MCF 10A (cell line): ENCODE measurements at regions not wholly inside any gene's neighbourhood (a gene's known extent, or its start where the extent isn't known, plus 50 kb on each side); places are given as distances from the start of the nearest gene placed in this dataset.

Experiments used
- BruUV-seq: library from RNA; stranded (reverse); fragments of 400-500 nt; replicated peaks from 2 replicates; lab custom pipeline; 2021; lab: Mats Ljungman, UMichigan
- CTCF ChIA-PET: fragments of 300-600 bp; sonication (Branson Sonifier 250); formaldehyde crosslinking; extraction: SDS; loops from one replicate; lab custom pipeline; 2021; ENCODE audit warnings: antibody characterized with exemption, inconsistent platforms; lab: Yijun Ruan, JAX
- POLR2A ChIA-PET: fragments of 300-600, 350-650 bp; sonication (Branson Sonifier 250); formaldehyde crosslinking; extraction: SDS; loops from one replicate; lab custom pipeline; 2020; ENCODE audit warnings: antibody characterized with exemption, inconsistent platforms; lab: Yijun Ruan, JAX
- DNase-seq: peaks from one replicate; pipeline ENCODE4 v3.0.0-alpha.2; 2018; ENCODE audit not compliant: unreplicated experiment
- H3K27ac Mint-ChIP-seq: one replicate; pipeline ENCODE4 v1.8.0; 2022; ENCODE audit warnings: mild to moderate bottlenecking, low read depth, mixed read lengths; ENCODE audit not compliant: unreplicated experiment
- H3K27me3 Mint-ChIP-seq: one replicate; pipeline ENCODE4 v1.8.0; 2022; ENCODE audit warnings: mixed read lengths; ENCODE audit not compliant: insufficient read depth, unreplicated experiment
- H3K36me3 Mint-ChIP-seq: one replicate; pipeline ENCODE4 v1.8.0; 2022; ENCODE audit warnings: mild to moderate bottlenecking, moderate library complexity, mixed read lengths; ENCODE audit not compliant: insufficient read depth, unreplicated experiment
- H3K4me1 Mint-ChIP-seq: one replicate; pipeline ENCODE4 v1.8.0; 2022; ENCODE audit warnings: mixed read lengths; ENCODE audit not compliant: insufficient read depth, unreplicated experiment
- H3K4me3 Mint-ChIP-seq: one replicate; pipeline ENCODE4 v1.8.0; 2022; ENCODE audit warnings: mild to moderate bottlenecking, moderate library complexity, mixed read lengths; ENCODE audit not compliant: unreplicated experiment
- H3K9me3 Mint-ChIP-seq: one replicate; pipeline ENCODE4 v1.8.0; 2022; ENCODE audit warnings: mixed read lengths; ENCODE audit not compliant: unreplicated experiment
- intact Hi-C: fragments of 100-400 bp; cut with micrococcal nuclease; formaldehyde crosslinking; loops from 2 replicates; pipeline ENCODE4 v1.14.1; 2022
- TF ChIP-seq, protein P1 (sequence below): fragments of 200-600 bp; IDR thresholded peaks from one replicate; pipeline ENCODE4 v1.8.0; 2022; ENCODE audit warnings: antibody characterized with exemption, mild to moderate bottlenecking; ENCODE audit not compliant: unreplicated experiment

DNA sequence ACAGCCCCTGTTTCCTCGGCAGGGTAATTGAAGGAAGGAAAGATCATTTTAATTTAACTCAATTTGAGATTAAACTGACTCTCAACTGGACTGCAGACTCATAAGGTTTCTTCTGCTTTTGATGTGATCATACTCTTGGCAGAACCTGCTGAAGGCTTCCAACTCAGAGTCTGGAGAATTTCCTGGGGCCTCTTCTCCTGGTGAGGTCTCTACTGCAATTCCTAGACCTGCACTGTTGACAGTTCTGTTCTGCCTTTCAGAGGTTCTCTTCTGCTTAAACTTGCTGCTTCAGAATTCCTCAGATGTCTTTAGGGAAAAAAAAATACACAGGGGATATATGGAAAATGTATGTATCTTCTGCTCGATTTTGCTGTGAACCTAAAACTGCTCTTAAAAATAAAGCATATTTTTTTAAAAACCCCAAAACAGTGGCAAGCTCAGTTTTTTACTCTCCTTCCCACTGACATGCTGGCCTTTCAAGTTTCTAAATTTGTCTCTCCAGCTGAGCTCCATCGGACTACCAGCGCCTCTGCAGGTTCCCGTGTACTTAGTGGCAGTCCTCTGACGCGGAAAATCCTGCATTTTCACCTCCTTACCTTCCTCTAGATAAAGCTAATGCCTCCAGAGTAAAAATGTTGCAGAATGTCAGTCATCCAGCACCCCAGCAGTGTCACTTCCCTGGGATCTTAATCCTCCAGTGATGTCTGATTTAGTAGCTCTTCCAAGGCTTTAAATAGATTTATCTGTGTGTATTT lies 733.5 kb upstream of the SGCG start:
- intact Hi-C loops = no loop called here
- POLR2A ChIA-PET = interaction anchor here (1.0 kb wide), 1 partner anchor 11 kb away, joined by 3 read pairs; no protein-coding TSS in a partner anchor
- BruUV-seq = no TSS peak
- no peak overlapping the region for H3K27ac Mint-ChIP-seq
- H3K4me1 Mint-ChIP-seq = peaks cover 9% of the 10 kb centered on the region
- no peaks in the 10 kb centered on the region for H3K36me3 Mint-ChIP-seq
- TF ChIP-seq, protein P1, sequence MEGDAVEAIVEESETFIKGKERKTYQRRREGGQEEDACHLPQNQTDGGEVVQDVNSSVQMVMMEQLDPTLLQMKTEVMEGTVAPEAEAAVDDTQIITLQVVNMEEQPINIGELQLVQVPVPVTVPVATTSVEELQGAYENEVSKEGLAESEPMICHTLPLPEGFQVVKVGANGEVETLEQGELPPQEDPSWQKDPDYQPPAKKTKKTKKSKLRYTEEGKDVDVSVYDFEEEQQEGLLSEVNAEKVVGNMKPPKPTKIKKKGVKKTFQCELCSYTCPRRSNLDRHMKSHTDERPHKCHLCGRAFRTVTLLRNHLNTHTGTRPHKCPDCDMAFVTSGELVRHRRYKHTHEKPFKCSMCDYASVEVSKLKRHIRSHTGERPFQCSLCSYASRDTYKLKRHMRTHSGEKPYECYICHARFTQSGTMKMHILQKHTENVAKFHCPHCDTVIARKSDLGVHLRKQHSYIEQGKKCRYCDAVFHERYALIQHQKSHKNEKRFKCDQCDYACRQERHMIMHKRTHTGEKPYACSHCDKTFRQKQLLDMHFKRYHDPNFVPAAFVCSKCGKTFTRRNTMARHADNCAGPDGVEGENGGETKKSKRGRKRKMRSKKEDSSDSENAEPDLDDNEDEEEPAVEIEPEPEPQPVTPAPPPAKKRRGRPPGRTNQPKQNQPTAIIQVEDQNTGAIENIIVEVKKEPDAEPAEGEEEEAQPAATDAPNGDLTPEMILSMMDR = no peak
- H3K27me3 Mint-ChIP-seq = no peaks in the 10 kb centered on the region
- no peak for DNase-seq
- H3K9me3 Mint-ChIP-seq = peaks cover 7% of the 10 kb centered on the region
- no peak overlapping the region for H3K4me3 Mint-ChIP-seq
- CTCF ChIA-PET = interaction anchor here (0.6 kb wide), 1 partner anchor 648 kb away, joined by 3 read pairs; no protein-coding TSS in a partner anchor

DNA sequence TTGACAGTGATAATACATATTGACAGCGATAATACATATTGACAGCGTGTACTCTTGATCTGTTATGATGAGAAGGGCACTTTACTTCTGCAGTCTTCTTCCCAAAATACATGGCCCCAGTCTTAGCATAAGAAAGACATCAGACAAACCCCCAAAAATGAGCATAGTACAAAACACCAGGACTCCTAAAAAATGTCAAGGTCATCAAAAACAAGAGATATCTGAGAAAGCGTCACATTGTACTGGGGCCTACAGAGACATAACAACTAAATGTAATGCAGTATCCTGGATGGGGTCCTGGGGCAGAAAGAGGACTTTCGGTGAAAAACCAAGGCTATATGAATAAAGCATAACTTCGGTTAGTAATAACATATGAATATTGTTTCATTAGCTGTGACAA lies 731.5 kb upstream of the SGCG start:
- TF ChIP-seq, protein P1 = no peak
- Mint-ChIP-seq H3K4me1 (peaks cover 9% of the 10 kb centered on the region), H3K9me3 (no peaks in the 10 kb centered on the region), H3K27ac (no peak overlapping the region), H3K27me3 (no peaks in the 10 kb centered on the region), H3K36me3 (no peaks in the 10 kb centered on the region), H3K4me3 (no peak overlapping the region)
- DNase-seq = no peak
- ChIA-PET POLR2A (no interaction called here), CTCF (no interaction called here)
- BruUV-seq = no TSS peak
- intact Hi-C loops = no loop called here

DNA sequence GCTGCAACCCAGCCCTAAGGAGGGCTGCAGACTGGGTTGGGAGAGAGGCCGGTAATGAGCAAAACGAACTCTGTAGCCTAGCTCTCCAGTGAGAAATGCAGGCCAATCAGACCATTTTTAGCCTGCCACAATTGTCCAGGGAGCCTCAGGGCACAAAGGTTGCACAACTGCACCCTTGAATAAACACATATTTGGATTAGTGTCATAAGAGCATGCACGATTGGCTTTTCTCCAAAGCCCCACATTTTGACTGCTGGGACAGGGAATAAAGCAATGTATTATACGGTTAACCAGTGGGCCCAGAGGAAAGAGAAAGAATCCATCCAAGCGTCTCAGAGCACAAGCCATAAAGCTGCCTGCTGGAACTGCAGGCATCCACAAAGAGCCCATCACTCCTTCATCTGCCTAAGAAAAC lies 729.4 kb upstream of the SGCG start:
- POLR2A ChIA-PET = interaction anchor here (1.0 kb wide), 1 partner anchor 31 kb away, joined by 4 read pairs; no protein-coding TSS in a partner anchor
- Mint-ChIP-seq H3K36me3 (no peaks in the 10 kb centered on the region), H3K27me3 (no peaks in the 10 kb centered on the region), H3K9me3 (no peaks in the 10 kb centered on the region), H3K4me3 (peak overlapping the region; percentile 23), H3K4me1 (peaks cover 9% of the 10 kb centered on the region), H3K27ac (peak overlapping the region; percentile 2)
- intact Hi-C loops = no loop called here
- no peak for DNase-seq
- no TSS peak for BruUV-seq
- TF ChIP-seq, protein P1 = no peak
- CTCF ChIA-PET = interaction anchor here (0.6 kb wide), 1 partner anchor 33 kb away, joined by 5 read pairs; no protein-coding TSS in a partner anchor

DNA sequence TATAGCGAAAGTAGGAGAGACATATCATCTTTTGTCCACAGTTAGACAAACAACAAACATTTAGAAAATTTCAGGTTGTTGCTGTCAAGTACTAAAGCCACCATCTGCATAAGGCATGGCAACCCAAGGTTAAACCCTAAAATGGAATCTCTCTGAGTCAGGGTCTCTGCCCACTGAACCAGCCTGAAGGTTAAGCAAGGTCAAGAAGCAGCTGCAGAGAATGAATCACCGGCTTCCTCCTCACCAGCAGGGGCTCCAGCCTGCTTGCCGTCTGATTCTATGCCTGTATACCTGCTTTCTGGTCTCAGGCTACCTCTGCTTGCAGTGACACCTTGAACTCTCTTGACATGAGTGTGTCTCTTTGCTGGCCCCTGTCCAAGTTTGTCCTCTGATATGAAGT lies 726.2 kb upstream of the SGCG start:
- intact Hi-C loops = no loop called here
- Mint-ChIP-seq H3K36me3 (no peaks in the 10 kb centered on the region), H3K4me3 (no peak overlapping the region), H3K27me3 (no peaks in the 10 kb centered on the region), H3K27ac (no peak overlapping the region), H3K9me3 (no peaks in the 10 kb centered on the region), H3K4me1 (peaks cover 9% of the 10 kb centered on the region)
- POLR2A ChIA-PET = no interaction called here
- no TSS peak for BruUV-seq
- CTCF ChIA-PET = no interaction called here
- no peak for DNase-seq
- TF ChIP-seq, protein P1 = no peak
